ENCODE measurements at regions not wholly inside any gene's neighbourhood (a gene's known extent, or its start where the extent isn't known, plus 50 kb on each side); places are given as distances from the start of the nearest gene placed in this dataset.
A peak's percentile ranks its signal among the peaks of the same experiment; 100 is the strongest.

- no peak for DNase-seq
Observed at GRCh38 chr6:170029416-170030283, 261.2 kb downstream of the DLL1 start.

- no peak for DNase-seq
Observed at GRCh38 chr6:170028629-170029345, 262.1 kb downstream of the DLL1 start.

GRCh38 chr6:170027647-170028043 lies 263.2 kb downstream of the DLL1 start:
- no peak for DNase-seq

- DNase-seq = no peak
Observed at GRCh38 chr6:170026751-170027646, 263.9 kb downstream of the DLL1 start.

GRCh38 chr6:170025935-170026750 lies 264.7 kb downstream of the DLL1 start:
- DNase-seq = no peak

- no peak for DNase-seq
Observed at GRCh38 chr6:170025341-170025911, 265.5 kb downstream of the DLL1 start.

GRCh38 chr6:170024940-170025339 lies 265.9 kb downstream of the DLL1 start:
- DNase-seq = peak; percentile 94

GRCh38 chr6:170023620-170024521 lies 267.0 kb downstream of the DLL1 start:
- DNase-seq = no peak

GRCh38 chr6:170022827-170023619 lies 267.9 kb downstream of the DLL1 start:
- peak; percentile 25 for DNase-seq

- DNase-seq = no peak
Observed at GRCh38 chr6:170022291-170022722, 268.6 kb downstream of the DLL1 start.

GRCh38 chr6:170021579-170021978 lies 269.3 kb downstream of the DLL1 start:
- DNase-seq = no peak

- DNase-seq = no peak
Observed at GRCh38 chr6:170019818-170020583, 268.6 kb downstream of the ERMARD start.

- peak; percentile 74 for DNase-seq
Observed at GRCh38 chr6:170018936-170019817, 267.8 kb downstream of the ERMARD start.

GRCh38 chr6:170018422-170018935 lies 267.1 kb downstream of the ERMARD start:
- DNase-seq = no peak

GRCh38 chr6:170017603-170018320 lies 266.3 kb downstream of the ERMARD start:
- DNase-seq = no peak

- no peak for DNase-seq
Observed at GRCh38 chr6:170013815-170014214, 262.4 kb downstream of the ERMARD start.

GRCh38 chr6:170012037-170012330 lies 260.6 kb downstream of the ERMARD start:
- DNase-seq = no peak
